Endothelial cell of umbilical vein (primary cell): ENCODE measurements at regions not wholly inside any gene's neighbourhood (a gene's known extent, or its start where the extent isn't known, plus 50 kb on each side); places are given as distances from the start of the nearest gene placed in this dataset.

ENCODE experiments used
- BruUV-seq: library from RNA; stranded (reverse); fragments of 400-500 nt; replicated peaks from 2 replicates; lab custom pipeline; 2021; lab: Mats Ljungman, UMichigan
- CTCF ChIA-PET: fragments of 300-600, 350-600 bp; sonication (Branson Sonifier 250); formaldehyde crosslinking; loops from one replicate; lab custom pipeline; 2021; ENCODE audit warnings: antibody characterized with exemption, inconsistent platforms; lab: Charles Lee
- POLR2A ChIA-PET: fragments of 300-600, 350-600 bp; sonication (Branson Sonifier 250); formaldehyde crosslinking; loops from one replicate; lab custom pipeline; 2021; ENCODE audit warnings: antibody characterized with exemption, inconsistent platforms; lab: Charles Lee
- DNase-seq: peaks from one replicate; pipeline ENCODE4 v3.0.0-alpha.2; 2011; ENCODE audit warnings: low read depth, low spot score
- FAIRE-seq: peaks from 2 replicates; lab custom pipeline; 2011; peaks lifted over from hg19 to GRCh38; lab: Jason Lieb, UNC
- H2AFZ ChIP-seq: 2 replicates; pipeline ENCODE4 v1.6.0; 2012; ENCODE audit warnings: low read depth, low read length, control low read depth, inconsistent platforms
- H3K27ac ChIP-seq: 2 replicates; pipeline ENCODE4 v1.5.1; 2011; ENCODE audit warnings: low read depth, mild to moderate bottlenecking, control low read depth, low read length, moderate library complexity; ENCODE audit not compliant: insufficient read depth
- H3K27me3 ChIP-seq, 2 experiments: 2 replicates each; pipeline versions ENCODE4 v1.6.0 to v1.6.1; 2011; ENCODE audit warnings: low read length in 2 of 2, mixed read lengths in 1 of 2; ENCODE audit not compliant: control insufficient read depth in 2 of 2, insufficient read depth in 2 of 2
- H3K36me3 ChIP-seq, 2 experiments: 2 replicates in 1 of 2; 3 replicates in 1 of 2; pipeline ENCODE4 v1.5.1; 2011; ENCODE audit warnings: low read length in 2 of 2, mild to moderate bottlenecking in 1 of 2, moderate library complexity in 1 of 2; ENCODE audit not compliant: control insufficient read depth in 2 of 2, insufficient read depth in 2 of 2; ENCODE audit errors: extremely low read depth in 1 of 2
- H3K4me1 ChIP-seq: 3 replicates; pipeline ENCODE4 v1.5.1; 2011; ENCODE audit warnings: mild to moderate bottlenecking, low read length; ENCODE audit not compliant: control insufficient read depth, insufficient read depth; ENCODE audit errors: extremely low read depth
- H3K4me2 ChIP-seq: 2 replicates; pipeline ENCODE4 v1.6.1; 2011; ENCODE audit warnings: low read length, control low read depth, mixed read lengths; ENCODE audit not compliant: insufficient read depth
- H3K4me3 ChIP-seq, 3 experiments: fragments of 200-600 bp in 1 of 3; sonication (generic), shearing (Covaris generic) in 1 of 3; replicated peaks in 1 of 3; 2 replicates each; pipeline ENCODE4 v1.5.1; 2011 to 2016; ENCODE audit warnings: control low read depth in 3 of 3, low read length in 3 of 3, mild to moderate bottlenecking in 2 of 3, inconsistent platforms in 1 of 3, low read depth in 1 of 3, moderate library complexity in 1 of 3; ENCODE audit not compliant: insufficient read depth in 1 of 3
- H3K79me2 ChIP-seq: 2 replicates; pipeline ENCODE4 v1.6.0; 2012; ENCODE audit warnings: low read length, inconsistent platforms; ENCODE audit not compliant: control insufficient read depth, insufficient read depth
- H3K9ac ChIP-seq: replicated peaks from 2 replicates; pipeline ENCODE3; 2011; ENCODE audit warnings: low read length, control low read depth; ENCODE audit not compliant: insufficient read depth; ENCODE audit errors: extremely low read depth
- H3K9me1 ChIP-seq: replicated peaks from 3 replicates; pipeline ENCODE4 v1.6.0; 2011; ENCODE audit warnings: mild to moderate bottlenecking, low read length; ENCODE audit not compliant: control insufficient read depth, insufficient read depth; ENCODE audit errors: extremely low read depth
- H3K9me3 ChIP-seq: replicated peaks from 2 replicates; pipeline ENCODE4 v1.5.1; 2012; ENCODE audit warnings: low read length, inconsistent platforms; ENCODE audit not compliant: control insufficient read depth, insufficient read depth
- H4K20me1 ChIP-seq: replicated peaks from 2 replicates; pipeline ENCODE3; 2011; ENCODE audit warnings: mild to moderate bottlenecking, low read length; ENCODE audit not compliant: control insufficient read depth, insufficient read depth; ENCODE audit errors: extremely low read depth
- CTCF ChIP-seq, 2 donors: IDR thresholded peaks; 1 replicate in 1 of 2; 2 replicates in 1 of 2; pipeline ENCODE4 v1.5.1; 2011; ENCODE audit warnings: low read length in 2 of 2, mild to moderate bottlenecking in 2 of 2, moderate library complexity in 2 of 2, control low read depth in 1 of 2, inconsistent platforms in 1 of 2, low read depth in 1 of 2; ENCODE audit not compliant: insufficient read depth in 1 of 2; ENCODE audit errors: extremely low read depth in 1 of 2
- EZH2 ChIP-seq: IDR thresholded peaks from 2 replicates; pipeline ENCODE4 v1.6.1; 2012; ENCODE audit warnings: borderline replicate concordance, low read depth, mild to moderate bottlenecking, moderate library complexity, low read length, inconsistent platforms; ENCODE audit not compliant: severe bottlenecking
- FOS ChIP-seq: IDR thresholded peaks from 2 replicates; pipeline ENCODE4 v1.6.1; 2011; ENCODE audit warnings: mild to moderate bottlenecking, low read length, moderate library complexity, borderline replicate concordance; ENCODE audit not compliant: insufficient read depth
- GATA2 ChIP-seq: IDR thresholded peaks from 2 replicates; pipeline ENCODE4 v1.7.0; 2011; ENCODE audit warnings: low read depth, mild to moderate bottlenecking, moderate library complexity, mixed read lengths, low read length; ENCODE audit not compliant: insufficient read length, insufficient read depth
- JUN ChIP-seq: IDR thresholded peaks from 2 replicates; pipeline ENCODE4 v1.6.1; 2011; ENCODE audit warnings: borderline replicate concordance, low read depth; ENCODE audit not compliant: insufficient read length, insufficient read depth
- MAX ChIP-seq: IDR thresholded peaks from 2 replicates; pipeline ENCODE4 v1.6.1; 2011; ENCODE audit not compliant: insufficient read depth, insufficient read length
- MYC ChIP-seq: IDR thresholded peaks from one replicate; pipeline ENCODE4 v1.6.1; 2011; ENCODE audit warnings: mild to moderate bottlenecking, low read depth, low read length
- POLR2A ChIP-seq: IDR thresholded peaks from 2 replicates; pipeline ENCODE4 v1.6.1; 2012; ENCODE audit warnings: low read depth, mild to moderate bottlenecking, control low read depth, low read length
- POLR2AphosphoS5 ChIP-seq: IDR thresholded peaks from 2 replicates; pipeline ENCODE4 v1.6.1; 2012; ENCODE audit warnings: low read depth, mild to moderate bottlenecking, control low read depth, low read length, moderate library complexity; ENCODE audit not compliant: insufficient read depth
- dilution Hi-C: fragments of 300-500 bp; cut with MboI; formaldehyde crosslinking; loops from one replicate; pipeline ENCODE4 v1.15.0; 2019; ENCODE audit warnings: low sequenced_read_pairs; ENCODE audit not compliant: extremely low pct_ligation_motif_present
- intact Hi-C: fragments of 100-400 bp; cut with micrococcal nuclease; formaldehyde crosslinking; loops from one replicate; pipeline ENCODE4 v1.10.0; 2022

GRCh38 chr4:146099585-146099984 is 75.9 kb upstream of the LSM6 start:
- dilution Hi-C loops, result no loop called here
- Histone ChIP-seq H3K9ac (no peak overlapping the region), H3K9me1 (no peaks in the 10 kb centered on the region), H3K4me2 (no peak overlapping the region), H3K27ac (no peak overlapping the region), H3K4me3 (no peak overlapping the region), H3K9me3 (no peaks in the 10 kb centered on the region), H3K79me2 (no peaks in the 10 kb centered on the region), H4K20me1 (no peaks in the 10 kb centered on the region), H3K36me3 (no peaks in the 10 kb centered on the region), H2AFZ (no peak overlapping the region), H3K27me3 (peaks cover 0 to 4% of the 10 kb centered on the region in 2 experiments), H3K4me1 (no peaks in the 10 kb centered on the region)
- DNase-seq (no peak), FAIRE-seq (no peak)
- intact Hi-C loops, result loop anchor here (5.0 kb wide), 1 partner anchor 238 kb away; no protein-coding TSS in a partner anchor
- ChIA-PET POLR2A (no interaction called here), CTCF (interaction anchor here (1.0 to 1.2 kb wide), 2 partner anchors 9 to 239 kb away, joined by 3 to 4 read pairs; no protein-coding TSS in a partner anchor)
- no TSS peak for BruUV-seq
- no peak for TF ChIP-seq POLR2AphosphoS5
- TF ChIP-seq CTCF (IDR thresholded peaks at IDR 0.05; ENCODE audit: extremely low read depth in 1 of 2, insufficient read depth in 1 of 2, low read depth in 1 of 2, low read length in 2 of 2), result no peak
- TF ChIP-seq FOS, result no peak
- TF ChIP-seq POLR2A, result no peak
- TF ChIP-seq MYC, result no peak
- no peak for TF ChIP-seq EZH2
- TF ChIP-seq GATA2, result no peak
- TF ChIP-seq JUN, result no peak
- no peak for TF ChIP-seq MAX
